Neural progenitor cell (in vitro differentiated cells): ENCODE measurements at regions not wholly inside any gene's neighbourhood (a gene's known extent, or its start where the extent isn't known, plus 50 kb on each side); places are given as distances from the start of the nearest gene placed in this dataset.

Experiments used
- EZH2phosphoT487 ChIP-seq: fragments of 200-600 bp; sonication (generic); IDR thresholded peaks from 2 replicates; pipeline ENCODE4 v1.6.1; 2017; ENCODE audit warnings: antibody characterized with exemption
- TF ChIP-seq, protein P1 (sequence below): fragments of 200-600 bp; sonication (generic); IDR thresholded peaks from 2 replicates; pipeline ENCODE4 v1.5.1; 2017; ENCODE audit warnings: antibody characterized with exemption, mild to moderate bottlenecking

DNA sequence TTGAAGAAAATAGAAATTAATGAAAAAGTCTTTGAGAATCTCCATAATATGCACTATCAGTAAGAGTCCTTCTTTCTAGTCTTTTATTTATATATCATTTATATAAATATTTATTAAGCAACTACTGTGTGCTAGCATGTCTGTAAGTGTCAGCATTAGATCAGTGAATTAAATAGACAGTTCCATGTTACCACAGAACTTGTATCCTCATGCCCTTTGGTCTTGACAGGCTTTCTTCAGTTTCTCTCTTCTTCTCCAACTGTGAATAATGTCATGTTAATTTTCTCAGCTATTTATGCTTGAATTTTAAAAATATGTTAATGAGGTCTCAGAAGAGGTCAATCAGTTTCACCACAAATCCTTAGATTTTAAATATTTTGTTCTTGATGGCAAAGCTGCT lies 389.6 kb upstream of the TRAM1L1 start:
- TF ChIP-seq, protein P1, sequence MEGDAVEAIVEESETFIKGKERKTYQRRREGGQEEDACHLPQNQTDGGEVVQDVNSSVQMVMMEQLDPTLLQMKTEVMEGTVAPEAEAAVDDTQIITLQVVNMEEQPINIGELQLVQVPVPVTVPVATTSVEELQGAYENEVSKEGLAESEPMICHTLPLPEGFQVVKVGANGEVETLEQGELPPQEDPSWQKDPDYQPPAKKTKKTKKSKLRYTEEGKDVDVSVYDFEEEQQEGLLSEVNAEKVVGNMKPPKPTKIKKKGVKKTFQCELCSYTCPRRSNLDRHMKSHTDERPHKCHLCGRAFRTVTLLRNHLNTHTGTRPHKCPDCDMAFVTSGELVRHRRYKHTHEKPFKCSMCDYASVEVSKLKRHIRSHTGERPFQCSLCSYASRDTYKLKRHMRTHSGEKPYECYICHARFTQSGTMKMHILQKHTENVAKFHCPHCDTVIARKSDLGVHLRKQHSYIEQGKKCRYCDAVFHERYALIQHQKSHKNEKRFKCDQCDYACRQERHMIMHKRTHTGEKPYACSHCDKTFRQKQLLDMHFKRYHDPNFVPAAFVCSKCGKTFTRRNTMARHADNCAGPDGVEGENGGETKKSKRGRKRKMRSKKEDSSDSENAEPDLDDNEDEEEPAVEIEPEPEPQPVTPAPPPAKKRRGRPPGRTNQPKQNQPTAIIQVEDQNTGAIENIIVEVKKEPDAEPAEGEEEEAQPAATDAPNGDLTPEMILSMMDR: no peak
- TF ChIP-seq EZH2phosphoT487: no peak
